HCT116 (cell line): ENCODE measurements at regions not wholly inside any gene's neighbourhood (a gene's known extent, or its start where the extent isn't known, plus 50 kb on each side); places are given as distances from the start of the nearest gene placed in this dataset.

Experiments
- CTCF ChIP-seq, 3 experiments: fragments of 200-600 bp in 1 of 3; sonication (generic) in 1 of 3; IDR thresholded peaks in 2 of 3; conservative IDR thresholded peaks in 1 of 3; 2 replicates each; pipeline ENCODE4 v1.5.1; 2012 to 2017; ENCODE audit warnings: low read depth in 2 of 3, low read length in 2 of 3, antibody characterized with exemption in 1 of 3, borderline replicate concordance in 1 of 3, control low read depth in 1 of 3, mild to moderate bottlenecking in 1 of 3, mixed read lengths in 1 of 3, mixed run types in 1 of 3, moderate library complexity in 1 of 3; ENCODE audit not compliant: insufficient read depth in 1 of 3
- EZH2 ChIP-seq: fragments of 200-600 bp; sonication (generic); IDR thresholded peaks from 2 replicates; pipeline ENCODE4 v1.6.1; 2017; ENCODE audit warnings: antibody characterized with exemption, mixed run types
- EZH2phosphoT487 ChIP-seq: fragments of 200-600 bp; IDR thresholded peaks from 2 replicates; pipeline ENCODE4 v1.6.1; 2018; ENCODE audit warnings: antibody characterized with exemption, borderline replicate concordance
- FOSL1 ChIP-seq: IDR thresholded peaks from 2 replicates; pipeline ENCODE4 v1.6.1; 2012; ENCODE audit warnings: low read depth
- POLR2AphosphoS5 ChIP-seq: IDR thresholded peaks from 2 replicates; pipeline ENCODE4 v1.6.1; 2011; ENCODE audit warnings: mild to moderate bottlenecking, low read depth, low read length, moderate library complexity
- SIN3A ChIP-seq: IDR thresholded peaks from 2 replicates; pipeline ENCODE4 v1.6.1; 2012; ENCODE audit warnings: low read depth

- TF ChIP-seq FOSL1 (no peak), CTCF (IDR thresholded peaks at IDR 0.05 in 2 of 3, conservative IDR thresholded peaks at IDR 0.05 in 1 of 3; ENCODE audit: borderline replicate concordance in 1 of 3, insufficient read depth in 1 of 3, low read depth in 2 of 3, low read length in 2 of 3) (no peak), SIN3A (no peak), POLR2AphosphoS5 (no peak), EZH2 (no peak), EZH2phosphoT487 (no peak)
Measured at GRCh38 chr2:236965021-236965840, 120.5 kb upstream of the COPS8 start.
